ENCODE measurements at regions not wholly inside any gene's neighbourhood (a gene's known extent, or its start where the extent isn't known, plus 50 kb on each side); places are given as distances from the start of the nearest gene placed in this dataset.

DNA sequence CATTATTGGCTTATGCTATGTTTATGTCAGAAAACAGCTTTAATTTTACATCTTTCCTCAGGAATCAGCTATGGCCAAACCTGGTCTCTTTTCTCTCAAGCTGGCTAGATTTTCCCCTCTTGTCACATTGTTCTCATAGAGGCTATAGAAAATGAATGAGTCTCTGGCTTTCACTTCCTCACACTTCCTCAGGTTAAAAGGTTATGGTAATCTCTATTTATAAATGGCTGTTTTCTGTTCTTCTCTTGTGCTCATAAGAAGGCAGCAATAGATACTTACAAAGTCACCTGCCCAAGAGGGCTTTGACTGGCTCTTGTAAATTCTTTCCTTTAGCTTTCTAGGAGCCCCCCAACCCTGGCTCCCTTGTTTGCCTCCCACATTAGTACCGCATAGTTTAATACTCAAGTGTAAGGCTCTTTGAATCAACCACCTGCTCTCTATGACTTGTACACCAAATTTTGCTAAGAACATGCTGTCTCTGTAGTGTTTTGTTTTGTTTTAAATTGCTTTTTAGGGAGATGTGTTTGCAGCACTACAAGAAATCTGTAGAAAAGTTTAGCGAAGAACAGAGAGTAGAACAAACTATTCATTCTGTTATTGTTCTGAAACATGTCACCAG, 897.4 kb upstream of the CITED2 start:
- TF ChIP-seq EZH2 (IDR thresholded peaks at IDR 0.05; ENCODE audit: borderline replicate concordance) (no peak), CTCF (IDR thresholded peaks at IDR 0.05; ENCODE audit: poor library complexity) (no peak), EZH2phosphoT487 (IDR thresholded peaks at IDR 0.05; ENCODE audit: low read depth, severe bottlenecking, unreplicated experiment) (no peak)

Data from hepatocyte (in vitro differentiated cells).